GM23338 (cell line): ENCODE measurements at regions not wholly inside any gene's neighbourhood (a gene's known extent, or its start where the extent isn't known, plus 50 kb on each side); places are given as distances from the start of the nearest gene placed in this dataset.

Source experiments
- ATAC-seq: fragments of 200-7000 bp; cut with Tn5 transposase; 3 replicates; pipeline ENCODE4 v1.9.1; 2020
- DNase-seq: peaks from one replicate; pipeline ENCODE4 v3.0.0-alpha.2; 2015; ENCODE audit warnings: low spot score
- H2AFZ ChIP-seq: fragments of 200-600 bp; sonication (generic); 2 replicates; pipeline ENCODE4 v1.8.0; 2016; ENCODE audit warnings: antibody characterized with exemption, mild to moderate bottlenecking, moderate library complexity
- H3F3A ChIP-seq: fragments of 200-600 bp; sonication (generic); replicated peaks from 2 replicates; pipeline ENCODE4 v1.8.0; 2017; ENCODE audit warnings: antibody characterized with exemption, mixed run types, low read depth
- H3K27ac ChIP-seq: fragments of 200-600 bp; sonication (generic); 2 replicates; pipeline ENCODE4 v1.6.1; 2016; ENCODE audit warnings: low read depth
- H3K27me3 ChIP-seq: fragments of 200-600 bp; sonication (generic); 2 replicates; pipeline ENCODE4 v1.8.0; 2016; ENCODE audit warnings: mild to moderate bottlenecking, mixed run types, moderate library complexity; ENCODE audit not compliant: insufficient read depth
- H3K36me3 ChIP-seq: fragments of 200-600 bp; sonication (generic); 2 replicates; pipeline ENCODE4 v1.8.0; 2016; ENCODE audit warnings: mild to moderate bottlenecking; ENCODE audit not compliant: insufficient read depth
- H3K4me1 ChIP-seq: fragments of 200-600 bp; sonication (generic); 2 replicates; pipeline ENCODE4 v1.8.0; 2016; ENCODE audit warnings: mild to moderate bottlenecking, moderate library complexity; ENCODE audit not compliant: insufficient read depth
- H3K4me2 ChIP-seq: fragments of 200-600 bp; sonication (generic); 2 replicates; pipeline ENCODE4 v1.7.1; 2017; ENCODE audit warnings: mixed run types
- H3K4me3 ChIP-seq: fragments of 200-600 bp; sonication (generic); 2 replicates; pipeline ENCODE4 v1.6.1; 2016; ENCODE audit warnings: mixed run types
- H3K79me2 ChIP-seq: fragments of 200-600 bp; sonication (generic); replicated peaks from 2 replicates; pipeline ENCODE4 v1.8.0; 2017; ENCODE audit warnings: mild to moderate bottlenecking; ENCODE audit not compliant: insufficient read depth
- H3K9me2 ChIP-seq: fragments of 200-600 bp; sonication (generic); 2 replicates; pipeline ENCODE4 v1.8.0; 2017; ENCODE audit not compliant: insufficient read depth
- H4K20me1 ChIP-seq: fragments of 200-600 bp; sonication (generic); replicated peaks from 2 replicates; pipeline ENCODE4 v1.8.0; 2017; ENCODE audit warnings: mild to moderate bottlenecking; ENCODE audit not compliant: insufficient read depth
- H3K27ac Mint-ChIP-seq: 2 replicates; pipeline ENCODE4 v1.8.0; 2020; ENCODE audit warnings: inconsistent platforms, mild to moderate bottlenecking, moderate library complexity, mixed read lengths
- H3K27me3 Mint-ChIP-seq: 3 replicates; pipeline ENCODE4 v1.8.0; 2022; ENCODE audit warnings: low read depth, mild to moderate bottlenecking, moderate library complexity, mixed read lengths, inconsistent platforms; ENCODE audit not compliant: insufficient read depth, poor library complexity
- H3K36me3 Mint-ChIP-seq: 3 replicates; pipeline ENCODE4 v1.8.0; 2021; ENCODE audit warnings: low read depth, mild to moderate bottlenecking, inconsistent platforms, moderate library complexity, mixed read lengths
- H3K4me1 Mint-ChIP-seq: 3 replicates; pipeline ENCODE4 v1.8.0; 2020; ENCODE audit warnings: mild to moderate bottlenecking, inconsistent platforms, mixed read lengths
- H3K4me3 Mint-ChIP-seq: 3 replicates; pipeline ENCODE4 v1.8.0; 2021; ENCODE audit warnings: moderate library complexity, mild to moderate bottlenecking, inconsistent platforms, mixed read lengths
- H3K9me3 Mint-ChIP-seq: 3 replicates; pipeline ENCODE4 v1.8.0; 2020; ENCODE audit warnings: moderate library complexity, mild to moderate bottlenecking, inconsistent platforms, mixed read lengths
- CREB1 ChIP-seq: fragments of 250-450 bp; sonication (Bioruptor Pico); IDR thresholded peaks from 2 replicates; pipeline ENCODE4 v1.5.0; 2020; ENCODE audit warnings: low read depth, mild to moderate bottlenecking, moderate library complexity
- CTCF ChIP-seq, 2 experiments: fragments of 200-600 bp in 1 of 2; sonication (generic) in 1 of 2; conservative IDR thresholded peaks; 2 replicates each; pipeline versions ENCODE4 v1.5.1 to v1.6.1; 2016 to 2017; ENCODE audit warnings: antibody characterized with exemption in 2 of 2, low read depth in 2 of 2, mild to moderate bottlenecking in 2 of 2, moderate library complexity in 1 of 2
- ETS1 ChIP-seq: IDR thresholded peaks from 2 replicates; pipeline ENCODE4 v1.6.1; 2016; ENCODE audit warnings: antibody characterized with exemption
- EZH2 ChIP-seq: fragments of 200-600 bp; sonication (generic); IDR thresholded peaks from one replicate; pipeline ENCODE4 v1.8.0; 2017; ENCODE audit warnings: antibody characterized with exemption, mild to moderate bottlenecking, low read depth; ENCODE audit not compliant: unreplicated experiment
- EZH2phosphoT487 ChIP-seq: fragments of 200-600 bp; sonication (generic); IDR thresholded peaks from one replicate; pipeline ENCODE4 v1.8.1; 2018; ENCODE audit warnings: antibody characterized with exemption; ENCODE audit not compliant: unreplicated experiment
- JUNB ChIP-seq: IDR thresholded peaks from one replicate; pipeline ENCODE4 v1.6.1; 2016; ENCODE audit warnings: antibody characterized with exemption; ENCODE audit not compliant: unreplicated experiment
- NANOG ChIP-seq: IDR thresholded peaks from 2 replicates; pipeline ENCODE4 v1.6.1; 2016; ENCODE audit warnings: antibody characterized with exemption, borderline replicate concordance
- POLR2AphosphoS5 ChIP-seq: IDR thresholded peaks from 2 replicates; pipeline ENCODE4 v1.6.1; 2016; ENCODE audit warnings: antibody characterized with exemption, low read depth
- REST ChIP-seq: IDR thresholded peaks from one replicate; pipeline ENCODE4 v1.6.1; 2018; ENCODE audit warnings: antibody characterized with exemption; ENCODE audit not compliant: unreplicated experiment
- STAT1 ChIP-seq: IDR thresholded peaks from one replicate; pipeline ENCODE4 v1.6.1; 2016; ENCODE audit warnings: antibody characterized with exemption; ENCODE audit not compliant: unreplicated experiment
- ZNF114 ChIP-seq: fragments of 250-450 bp; sonication (Bioruptor Pico); IDR thresholded peaks from 2 replicates; pipeline ENCODE4 v1.5.0; 2020; ENCODE audit warnings: mild to moderate bottlenecking, moderate library complexity
- ZNF331 ChIP-seq: fragments of 250-450 bp; sonication (Bioruptor Pico); IDR thresholded peaks from 2 replicates; pipeline ENCODE4 v1.5.0; 2020; ENCODE audit warnings: low read depth, mild to moderate bottlenecking, moderate library complexity
- TF ChIP-seq, protein P1 (sequence below): fragments of 250-450 bp; sonication (Bioruptor Pico); IDR thresholded peaks from 2 replicates; pipeline ENCODE4 v1.5.0; 2020; ENCODE audit warnings: mild to moderate bottlenecking, moderate library complexity

DNA sequence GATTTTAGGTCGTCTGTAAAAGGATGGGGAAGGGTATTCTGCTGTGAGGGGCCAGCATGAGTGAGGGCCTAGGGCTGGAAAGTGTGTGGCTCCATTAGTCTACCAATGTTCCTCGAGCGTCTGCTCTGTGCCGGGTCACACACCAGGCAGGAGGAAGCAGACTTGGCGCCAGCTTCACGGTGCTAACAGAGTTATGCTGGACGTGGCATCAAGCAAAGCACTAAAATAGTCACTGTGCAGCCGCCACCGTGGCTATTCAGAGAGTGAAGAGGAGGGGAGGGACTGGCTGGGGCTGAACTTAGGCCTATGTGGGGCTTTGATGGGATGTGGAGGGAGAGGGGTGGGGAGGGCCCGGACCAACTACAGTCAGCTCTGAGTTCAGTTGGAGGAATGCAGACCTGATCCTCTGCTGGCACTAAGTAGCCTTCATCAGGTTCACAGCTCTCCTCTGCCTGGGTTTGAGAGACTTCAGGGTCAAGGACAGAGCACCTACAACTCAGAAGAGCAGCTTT, 83.9 kb upstream of the MSX1 start:
- ATAC-seq (no peak), DNase-seq (no peak)
- no peak overlapping the region for H3K4me3 ChIP-seq
- H3K4me3 Mint-ChIP-seq: no peak overlapping the region
- no peaks in the 10 kb centered on the region for H3K36me3 Mint-ChIP-seq
- no peaks in the 10 kb centered on the region for H3K4me1 ChIP-seq
- H3K4me2 ChIP-seq: no peak overlapping the region
- H3K79me2 ChIP-seq: no peaks in the 10 kb centered on the region
- H3K27ac Mint-ChIP-seq: no peak overlapping the region
- no peaks in the 10 kb centered on the region for H3K9me3 Mint-ChIP-seq
- no peaks in the 10 kb centered on the region for H3K27me3 ChIP-seq
- no peak overlapping the region for H2AFZ ChIP-seq
- TF ChIP-seq EZH2 (no peak), CREB1 (CRISPR knock-in tag) (no peak), POLR2AphosphoS5 (no peak), EZH2phosphoT487 (no peak), REST (no peak), CTCF (conservative IDR thresholded peaks at IDR 0.05; ENCODE audit: low read depth in 2 of 2) (no peak), ZNF114 (CRISPR knock-in tag) (no peak), ETS1 (no peak), NANOG (no peak), JUNB (no peak), ZNF331 (no peak), STAT1 (no peak)
- TF ChIP-seq, protein P1, sequence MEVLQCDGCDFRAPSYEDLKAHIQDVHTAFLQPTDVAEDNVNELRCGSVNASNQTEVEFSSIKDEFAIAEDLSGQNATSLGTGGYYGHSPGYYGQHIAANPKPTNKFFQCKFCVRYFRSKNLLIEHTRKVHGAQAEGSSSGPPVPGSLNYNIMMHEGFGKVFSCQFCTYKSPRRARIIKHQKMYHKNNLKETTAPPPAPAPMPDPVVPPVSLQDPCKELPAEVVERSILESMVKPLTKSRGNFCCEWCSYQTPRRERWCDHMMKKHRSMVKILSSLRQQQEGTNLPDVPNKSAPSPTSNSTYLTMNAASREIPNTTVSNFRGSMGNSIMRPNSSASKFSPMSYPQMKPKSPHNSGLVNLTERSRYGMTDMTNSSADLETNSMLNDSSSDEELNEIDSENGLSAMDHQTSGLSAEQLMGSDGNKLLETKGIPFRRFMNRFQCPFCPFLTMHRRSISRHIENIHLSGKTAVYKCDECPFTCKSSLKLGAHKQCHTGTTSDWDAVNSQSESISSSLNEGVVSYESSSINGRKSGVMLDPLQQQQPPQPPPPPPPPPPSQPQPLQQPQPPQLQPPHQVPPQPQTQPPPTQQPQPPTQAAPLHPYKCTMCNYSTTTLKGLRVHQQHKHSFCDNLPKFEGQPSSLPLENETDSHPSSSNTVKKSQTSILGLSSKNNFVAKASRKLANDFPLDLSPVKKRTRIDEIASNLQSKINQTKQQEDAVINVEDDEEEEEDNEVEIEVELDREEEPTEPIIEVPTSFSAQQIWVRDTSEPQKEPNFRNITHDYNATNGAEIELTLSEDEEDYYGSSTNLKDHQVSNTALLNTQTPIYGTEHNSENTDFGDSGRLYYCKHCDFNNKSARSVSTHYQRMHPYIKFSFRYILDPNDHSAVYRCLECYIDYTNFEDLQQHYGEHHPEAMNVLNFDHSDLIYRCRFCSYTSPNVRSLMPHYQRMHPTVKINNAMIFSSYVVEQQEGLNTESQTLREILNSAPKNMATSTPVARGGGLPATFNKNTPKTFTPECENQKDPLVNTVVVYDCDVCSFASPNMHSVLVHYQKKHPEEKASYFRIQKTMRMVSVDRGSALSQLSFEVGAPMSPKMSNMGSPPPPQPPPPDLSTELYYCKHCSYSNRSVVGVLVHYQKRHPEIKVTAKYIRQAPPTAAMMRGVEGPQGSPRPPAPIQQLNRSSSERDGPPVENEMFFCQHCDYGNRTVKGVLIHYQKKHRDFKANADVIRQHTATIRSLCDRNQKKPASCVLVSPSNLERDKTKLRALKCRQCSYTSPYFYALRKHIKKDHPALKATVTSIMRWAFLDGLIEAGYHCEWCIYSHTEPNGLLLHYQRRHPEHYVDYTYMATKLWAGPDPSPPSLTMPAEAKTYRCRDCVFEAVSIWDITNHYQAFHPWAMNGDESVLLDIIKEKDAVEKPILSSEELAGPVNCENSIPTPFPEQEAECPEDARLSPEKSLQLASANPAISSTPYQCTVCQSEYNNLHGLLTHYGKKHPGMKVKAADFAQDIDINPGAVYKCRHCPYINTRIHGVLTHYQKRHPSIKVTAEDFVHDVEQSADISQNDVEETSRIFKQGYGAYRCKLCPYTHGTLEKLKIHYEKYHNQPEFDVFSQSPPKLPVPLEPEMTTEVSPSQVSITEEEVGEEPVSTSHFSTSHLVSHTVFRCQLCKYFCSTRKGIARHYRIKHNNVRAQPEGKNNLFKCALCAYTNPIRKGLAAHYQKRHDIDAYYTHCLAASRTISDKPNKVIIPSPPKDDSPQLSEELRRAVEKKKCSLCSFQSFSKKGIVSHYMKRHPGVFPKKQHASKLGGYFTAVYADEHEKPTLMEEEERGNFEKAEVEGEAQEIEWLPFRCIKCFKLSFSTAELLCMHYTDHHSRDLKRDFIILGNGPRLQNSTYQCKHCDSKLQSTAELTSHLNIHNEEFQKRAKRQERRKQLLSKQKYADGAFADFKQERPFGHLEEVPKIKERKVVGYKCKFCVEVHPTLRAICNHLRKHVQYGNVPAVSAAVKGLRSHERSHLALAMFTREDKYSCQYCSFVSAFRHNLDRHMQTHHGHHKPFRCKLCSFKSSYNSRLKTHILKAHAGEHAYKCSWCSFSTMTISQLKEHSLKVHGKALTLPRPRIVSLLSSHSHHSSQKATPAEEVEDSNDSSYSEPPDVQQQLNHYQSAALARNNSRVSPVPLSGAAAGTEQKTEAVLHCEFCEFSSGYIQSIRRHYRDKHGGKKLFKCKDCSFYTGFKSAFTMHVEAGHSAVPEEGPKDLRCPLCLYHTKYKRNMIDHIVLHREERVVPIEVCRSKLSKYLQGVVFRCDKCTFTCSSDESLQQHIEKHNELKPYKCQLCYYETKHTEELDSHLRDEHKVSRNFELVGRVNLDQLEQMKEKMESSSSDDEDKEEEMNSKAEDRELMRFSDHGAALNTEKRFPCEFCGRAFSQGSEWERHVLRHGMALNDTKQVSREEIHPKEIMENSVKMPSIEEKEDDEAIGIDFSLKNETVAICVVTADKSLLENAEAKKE (CRISPR knock-in tag): no peak
- peaks cover 8% of the 10 kb centered on the region for H3K27me3 Mint-ChIP-seq
- H3K36me3 ChIP-seq: no peaks in the 10 kb centered on the region
- no peaks in the 10 kb centered on the region for H4K20me1 ChIP-seq
- no peaks in the 10 kb centered on the region for H3F3A ChIP-seq
- no peak overlapping the region for H3K27ac ChIP-seq
- H3K9me2 ChIP-seq: peaks cover 6% of the 10 kb centered on the region; the same call in 1 of the 2 replicates
- H3K4me1 Mint-ChIP-seq: no peaks in the 10 kb centered on the region; the same call in 2 of the 3 replicates
